ENCODE measurements at regions not wholly inside any gene's neighbourhood (a gene's known extent, or its start where the extent isn't known, plus 50 kb on each side); places are given as distances from the start of the nearest gene placed in this dataset.

DNA sequence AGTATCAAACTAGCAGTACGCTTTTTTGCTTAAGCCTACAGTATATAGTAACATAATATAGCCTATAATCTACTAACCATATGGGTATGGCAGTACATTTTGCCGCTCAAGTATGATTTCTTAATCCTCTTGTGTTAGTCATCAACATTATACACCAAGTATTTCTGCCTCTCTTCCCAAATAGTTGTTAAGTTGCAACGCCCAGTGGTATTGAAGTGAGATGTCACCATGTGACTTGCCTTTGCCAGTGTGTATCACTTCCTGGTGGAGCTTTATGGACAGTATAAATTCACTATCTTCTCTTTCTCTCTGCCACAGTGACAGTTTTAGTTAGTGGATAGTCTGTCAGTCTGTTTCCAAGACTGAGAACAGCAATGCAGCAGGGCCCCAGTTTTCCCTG is 535.5 kb downstream of the PDHA2 start:
- Histone ChIP-seq H3K4me1 (no peaks in the 10 kb centered on the region), H3K36me3 (replicated peaks in 1 of 2; ENCODE audit: insufficient read depth in 1 of 2, low read depth in 2 of 2) (no peaks in the 10 kb centered on the region), H3K27ac (no peak overlapping the region), H3K27me3 (no peaks in the 10 kb centered on the region), H3K4me3 (no peak overlapping the region), H3K9me3 (no peaks in the 10 kb centered on the region)
- DNase-seq, result no peak
- intact Hi-C loops (cut with DNase I), result no loop called here
- TF ChIP-seq CTCF (IDR thresholded peaks at IDR 0.05), result no peak
- no peak for TF ChIP-seq POLR2A (IDR thresholded peaks at IDR 0.05)
- 65 to 72% methylated on average over 3 of the region's 3 CpGs for WGBS, 2 donors
- no peak for ATAC-seq

DNA sequence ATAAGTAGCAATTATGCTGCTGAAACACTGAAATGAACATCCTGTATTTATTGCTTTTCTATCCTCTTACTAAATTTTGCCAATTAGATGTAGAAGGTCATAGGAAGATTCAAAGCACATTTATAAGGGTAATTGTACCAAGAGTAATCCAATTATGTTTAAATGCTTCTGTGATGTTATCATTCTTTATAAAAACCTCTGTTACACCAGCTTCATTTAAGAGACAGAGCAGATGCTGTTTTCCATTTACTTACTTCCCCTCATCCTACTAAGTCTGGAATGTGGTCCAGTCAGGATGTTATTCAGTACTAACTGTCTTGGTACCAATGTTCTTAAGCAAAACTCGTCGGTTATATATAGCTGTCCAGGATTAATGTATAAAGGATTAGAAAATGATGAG is 539.6 kb downstream of the PDHA2 start:
- TF ChIP-seq POLR2A (IDR thresholded peaks at IDR 0.05) (no peak), CTCF (IDR thresholded peaks at IDR 0.05) (no peak)
- Histone ChIP-seq H3K27me3 (no peaks in the 10 kb centered on the region), H3K27ac (no peak overlapping the region), H3K36me3 (replicated peaks in 1 of 2; ENCODE audit: insufficient read depth in 1 of 2, low read depth in 2 of 2) (no peaks in the 10 kb centered on the region), H3K9me3 (no peaks in the 10 kb centered on the region), H3K4me1 (no peaks in the 10 kb centered on the region), H3K4me3 (no peak overlapping the region)
- intact Hi-C loops (cut with DNase I), result no loop called here
- ATAC-seq (no peak), DNase-seq (no peak)
- WGBS, 2 donors, result 62 to 76% methylated on average over 2 of the region's 2 CpGs

DNA sequence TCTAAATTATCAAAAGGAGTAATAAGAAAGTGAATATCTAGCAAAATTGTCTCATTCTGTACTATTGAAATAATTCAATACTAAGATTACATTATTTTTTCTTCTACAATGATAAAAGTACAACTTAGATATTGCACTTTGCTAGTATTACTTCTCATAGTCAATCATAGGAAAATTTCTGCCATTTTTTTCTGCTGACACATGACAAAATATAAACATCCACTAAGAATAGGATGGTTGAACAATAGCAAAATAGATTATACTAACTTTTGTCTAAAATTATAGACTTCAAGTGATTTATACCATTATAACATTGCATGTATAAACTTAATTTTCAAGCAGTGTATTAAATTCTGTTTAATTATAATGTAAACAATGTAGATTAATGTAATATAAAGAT is 540.2 kb downstream of the PDHA2 start:
- Histone ChIP-seq H3K4me3 (no peak overlapping the region), H3K27ac (no peak overlapping the region), H3K9me3 (no peaks in the 10 kb centered on the region), H3K36me3 (replicated peaks in 1 of 2; ENCODE audit: insufficient read depth in 1 of 2, low read depth in 2 of 2) (no peaks in the 10 kb centered on the region), H3K27me3 (no peaks in the 10 kb centered on the region), H3K4me1 (no peaks in the 10 kb centered on the region)
- DNase-seq (no peak), ATAC-seq (no peak)
- TF ChIP-seq CTCF (IDR thresholded peaks at IDR 0.05) (no peak), POLR2A (IDR thresholded peaks at IDR 0.05) (no peak)
- intact Hi-C loops (cut with DNase I), result no loop called here

- no peak for ATAC-seq
These were observed 543.5 kb downstream of the PDHA2 start for GRCh38 chr4:96383349-96383748.

More at GRCh38 chr4:96383349-96383748, 543.5 kb downstream of the PDHA2 start:
- Histone ChIP-seq H3K27ac (no peak overlapping the region), H3K27me3 (no peaks in the 10 kb centered on the region), H3K9me3 (no peaks in the 10 kb centered on the region), H3K4me1 (no peaks in the 10 kb centered on the region), H3K4me3 (no peak overlapping the region), H3K36me3 (replicated peaks in 1 of 2; ENCODE audit: insufficient read depth in 1 of 2, low read depth in 2 of 2) (no peaks in the 10 kb centered on the region)
- DNase-seq, result no peak
- intact Hi-C loops (cut with DNase I), result no loop called here
- no peak for TF ChIP-seq CTCF (IDR thresholded peaks at IDR 0.05)
- TF ChIP-seq POLR2A (IDR thresholded peaks at IDR 0.05), result no peak

Measured in body of pancreas (tissue), 4 donors.